ENCODE measurements at regions not wholly inside any gene's neighbourhood (a gene's known extent, or its start where the extent isn't known, plus 50 kb on each side); places are given as distances from the start of the nearest gene placed in this dataset.

GRCh38 chr7:52074071-52074470 is 757.5 kb upstream of the COBL start:
- no peak for DNase-seq (ENCODE audit: low read depth, low spot score)

- no peak for DNase-seq (ENCODE audit: low read depth, low spot score)
Observed at GRCh38 chr7:52071744-52072143, 755.1 kb upstream of the COBL start.

GRCh38 chr7:52064493-52064892 is 747.9 kb upstream of the COBL start:
- DNase-seq (ENCODE audit: low read depth, low spot score), result no peak

GRCh38 chr7:52061666-52062065 is 745.1 kb upstream of the COBL start:
- DNase-seq (ENCODE audit: low read depth, low spot score), result no peak

DNA sequence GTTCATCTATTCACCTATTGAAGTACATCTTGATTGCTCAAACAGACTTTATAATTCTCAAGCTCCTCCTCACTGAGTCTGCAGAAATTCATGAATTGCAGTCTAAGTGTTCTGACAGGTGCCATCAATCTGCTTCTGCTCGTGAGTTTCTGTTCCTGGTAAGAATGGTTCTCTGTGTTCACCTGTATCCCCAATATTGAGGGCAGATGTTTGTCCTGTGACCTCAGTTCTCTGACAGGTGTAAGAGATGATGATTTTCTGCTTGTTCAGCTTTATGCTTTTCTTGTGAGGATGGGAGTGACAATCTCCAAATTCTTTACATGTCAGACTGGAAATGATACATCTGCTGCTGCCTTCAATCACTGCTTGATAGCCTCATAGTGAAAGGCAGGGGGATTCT is 736.9 kb upstream of the COBL start:
- DNase-seq (ENCODE audit: low read depth, low spot score), result no peak

- no peak for DNase-seq (ENCODE audit: low read depth, low spot score)
Observed at GRCh38 chr7:52030722-52031121, 714.1 kb upstream of the COBL start.

- no peak for DNase-seq (ENCODE audit: low read depth, low spot score)
Observed at GRCh38 chr7:52026140-52026539, 709.5 kb upstream of the COBL start.

DNA sequence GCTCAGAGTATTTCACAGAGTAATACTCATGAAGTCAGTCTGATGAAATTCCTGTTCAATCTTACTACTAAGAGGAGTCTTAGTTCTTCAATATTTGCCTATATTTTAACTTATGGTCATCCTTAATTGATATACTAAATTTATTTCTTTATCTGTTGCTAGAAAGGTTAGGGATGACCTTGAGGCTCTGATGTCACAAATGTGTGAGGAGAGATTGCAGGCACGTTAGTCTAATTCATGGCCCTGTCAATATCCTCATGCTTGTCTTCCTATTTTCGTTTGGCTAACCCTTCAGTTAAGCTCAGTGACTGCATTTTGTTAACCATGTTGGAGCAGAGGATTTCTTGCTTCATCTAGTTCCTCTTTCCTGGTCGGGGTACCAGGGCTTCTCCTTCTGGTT is 704.7 kb upstream of the COBL start:
- DNase-seq (ENCODE audit: low read depth, low spot score), result no peak

GRCh38 chr7:52018680-52019054 is 702.1 kb upstream of the COBL start:
- DNase-seq (ENCODE audit: low read depth, low spot score), result no peak

GRCh38 chr7:52017802-52018679 is 701.4 kb upstream of the COBL start:
- DNase-seq (ENCODE audit: low read depth, low spot score), result no peak

DNA sequence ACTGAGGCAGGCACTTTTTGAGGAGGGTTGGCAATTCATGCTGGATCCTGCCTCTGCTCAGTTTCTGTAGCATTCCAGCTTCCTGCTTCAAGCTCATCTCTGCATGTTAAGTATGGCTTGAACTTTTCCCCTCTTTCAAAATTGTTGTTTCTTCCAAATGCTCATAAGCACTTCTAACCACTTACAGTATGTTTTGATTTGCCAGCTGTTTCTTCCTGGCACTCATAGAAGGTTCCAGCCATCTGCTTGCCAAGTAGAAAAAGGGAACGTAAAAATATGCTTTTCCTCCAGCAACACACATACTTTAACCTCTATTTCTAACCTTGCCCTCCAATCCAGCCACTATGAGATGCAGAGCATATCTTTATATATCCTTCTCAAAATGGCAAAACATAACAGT is 692.6 kb upstream of the COBL start:
- no peak for DNase-seq (ENCODE audit: low read depth, low spot score)

GRCh38 chr7:52006674-52007073 is 690.1 kb upstream of the COBL start:
- no peak for DNase-seq (ENCODE audit: low read depth, low spot score)

DNA sequence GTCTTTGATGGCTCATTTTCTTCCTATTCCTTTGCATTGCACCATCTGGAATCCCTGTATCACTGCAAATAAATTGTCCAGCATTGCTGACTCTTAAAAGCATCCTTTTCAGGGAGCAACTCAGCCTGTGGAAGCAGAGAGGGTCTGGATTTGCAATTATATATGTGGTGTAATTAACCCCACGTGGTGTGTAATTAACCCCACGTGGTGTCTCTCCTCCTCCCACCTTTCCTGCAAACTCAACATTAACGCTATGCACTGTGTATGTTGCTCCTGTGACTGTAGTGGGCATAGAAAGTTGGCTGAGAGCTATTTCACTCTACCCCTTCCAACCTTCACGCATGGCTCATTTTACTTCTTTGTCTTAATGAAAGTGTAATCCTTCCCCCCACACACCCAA is 689.0 kb upstream of the COBL start:
- no peak for DNase-seq (ENCODE audit: low read depth, low spot score)

GRCh38 chr7:51995596-51996179 is 679.1 kb upstream of the COBL start:
- DNase-seq (ENCODE audit: low read depth, low spot score), result no peak

- no peak for DNase-seq (ENCODE audit: low read depth, low spot score)
Observed at GRCh38 chr7:51982653-51983052, 666.0 kb upstream of the COBL start.

DNA sequence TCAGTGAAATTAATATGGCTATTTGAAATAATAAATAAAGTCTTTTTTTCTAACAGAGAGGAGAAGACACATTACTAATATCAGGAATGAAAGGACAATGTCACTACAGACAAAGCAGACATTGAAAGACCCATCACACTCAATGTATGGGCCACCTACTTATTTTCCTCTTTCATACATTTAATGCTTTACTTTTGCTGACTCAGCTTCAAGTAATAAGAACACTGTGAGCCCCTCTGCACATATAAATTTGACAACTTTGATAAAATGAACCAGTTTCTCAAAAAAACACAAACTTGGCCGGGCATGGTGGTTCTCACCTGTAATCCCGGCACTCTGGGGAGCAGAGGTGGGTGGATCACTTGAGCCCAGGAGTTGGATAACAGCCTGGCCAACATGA is 664.2 kb upstream of the COBL start:
- no peak for DNase-seq (ENCODE audit: low read depth, low spot score)

- no peak for DNase-seq (ENCODE audit: low read depth, low spot score)
Observed at GRCh38 chr7:51980313-51980712, 663.7 kb upstream of the COBL start.

DNA sequence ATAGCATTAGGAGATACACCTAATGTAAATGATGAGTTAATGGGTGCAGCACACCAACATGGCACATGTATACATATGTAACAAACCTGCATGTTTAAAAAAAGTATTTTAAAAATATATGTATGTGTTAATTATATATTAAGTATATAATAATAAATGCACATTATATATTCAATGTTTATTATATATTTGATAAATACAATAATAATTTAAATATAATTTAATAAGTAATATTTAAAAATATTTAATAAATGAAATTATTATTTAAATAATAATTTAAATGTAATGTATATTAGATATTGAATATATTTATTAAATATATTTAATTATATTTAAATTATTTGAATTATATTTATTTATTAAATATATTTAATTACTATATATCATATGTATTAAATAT is 661.3 kb upstream of the COBL start:
- DNase-seq (ENCODE audit: low read depth, low spot score), result no peak

- no peak for DNase-seq (ENCODE audit: low read depth, low spot score)
Observed at GRCh38 chr7:51973939-51974338, 657.3 kb upstream of the COBL start.

- no peak for DNase-seq (ENCODE audit: low read depth, low spot score)
Observed at GRCh38 chr7:51973071-51973470, 656.5 kb upstream of the COBL start.

GRCh38 chr7:51970961-51971665 is 654.5 kb upstream of the COBL start:
- no peak for DNase-seq (ENCODE audit: low read depth, low spot score)

DNA sequence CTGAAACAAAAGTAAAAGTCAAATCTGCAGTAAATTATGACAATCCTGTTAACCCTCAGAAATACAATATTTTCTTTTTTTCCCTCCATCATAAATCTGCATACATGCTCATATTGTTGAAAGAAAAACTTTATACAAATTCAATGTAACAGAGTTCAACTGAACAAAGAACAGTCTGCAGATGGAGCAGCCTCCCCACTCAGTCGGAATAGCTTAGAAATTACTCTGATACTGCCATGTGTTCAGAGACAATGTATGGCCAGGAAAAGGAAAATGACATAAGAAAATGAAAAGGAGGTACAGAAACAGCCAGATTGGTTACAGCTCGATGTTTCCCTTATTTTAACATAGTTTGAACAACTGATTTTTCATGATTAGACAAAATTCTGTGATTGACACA is 651.9 kb upstream of the COBL start:
- DNase-seq (ENCODE audit: low read depth, low spot score), result no peak

DNA sequence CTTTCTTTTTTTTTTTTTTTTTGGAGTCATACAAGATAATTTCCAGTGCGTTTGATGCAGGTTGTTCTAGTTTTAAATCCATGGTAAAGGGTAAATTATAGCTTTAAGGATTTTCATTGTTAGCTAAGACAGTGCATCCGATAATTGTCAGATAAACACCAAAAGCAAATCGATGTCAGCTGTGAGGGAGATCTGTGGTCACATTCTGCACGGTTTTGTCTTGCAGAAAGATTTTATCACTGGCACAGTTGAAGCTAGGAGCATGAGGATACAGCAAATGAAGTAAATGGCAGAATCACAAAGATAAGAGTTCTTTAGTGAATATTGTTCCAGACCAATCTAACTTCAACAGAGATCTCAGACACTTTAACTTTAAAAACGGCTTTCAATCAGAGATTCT is 648.8 kb upstream of the COBL start:
- DNase-seq (ENCODE audit: low read depth, low spot score), result no peak
